OCI-LY3 (cell line): ENCODE measurements at regions not wholly inside any gene's neighbourhood (a gene's known extent, or its start where the extent isn't known, plus 50 kb on each side); places are given as distances from the start of the nearest gene placed in this dataset.

ENCODE experiments used
- EZH2phosphoT487 ChIP-seq: fragments of 200-600 bp; shearing (Covaris generic); IDR thresholded peaks from 2 replicates; pipeline ENCODE4 v1.6.1; 2018; ENCODE audit warnings: antibody characterized with exemption, mixed run types, low read depth
- TF ChIP-seq, protein P1 (sequence below): fragments of 200-600, 300-600 bp; sonication (generic); IDR thresholded peaks from 2 replicates; pipeline ENCODE4 v1.5.1; 2014; ENCODE audit warnings: antibody characterized with exemption, low read length, low read depth

DNA sequence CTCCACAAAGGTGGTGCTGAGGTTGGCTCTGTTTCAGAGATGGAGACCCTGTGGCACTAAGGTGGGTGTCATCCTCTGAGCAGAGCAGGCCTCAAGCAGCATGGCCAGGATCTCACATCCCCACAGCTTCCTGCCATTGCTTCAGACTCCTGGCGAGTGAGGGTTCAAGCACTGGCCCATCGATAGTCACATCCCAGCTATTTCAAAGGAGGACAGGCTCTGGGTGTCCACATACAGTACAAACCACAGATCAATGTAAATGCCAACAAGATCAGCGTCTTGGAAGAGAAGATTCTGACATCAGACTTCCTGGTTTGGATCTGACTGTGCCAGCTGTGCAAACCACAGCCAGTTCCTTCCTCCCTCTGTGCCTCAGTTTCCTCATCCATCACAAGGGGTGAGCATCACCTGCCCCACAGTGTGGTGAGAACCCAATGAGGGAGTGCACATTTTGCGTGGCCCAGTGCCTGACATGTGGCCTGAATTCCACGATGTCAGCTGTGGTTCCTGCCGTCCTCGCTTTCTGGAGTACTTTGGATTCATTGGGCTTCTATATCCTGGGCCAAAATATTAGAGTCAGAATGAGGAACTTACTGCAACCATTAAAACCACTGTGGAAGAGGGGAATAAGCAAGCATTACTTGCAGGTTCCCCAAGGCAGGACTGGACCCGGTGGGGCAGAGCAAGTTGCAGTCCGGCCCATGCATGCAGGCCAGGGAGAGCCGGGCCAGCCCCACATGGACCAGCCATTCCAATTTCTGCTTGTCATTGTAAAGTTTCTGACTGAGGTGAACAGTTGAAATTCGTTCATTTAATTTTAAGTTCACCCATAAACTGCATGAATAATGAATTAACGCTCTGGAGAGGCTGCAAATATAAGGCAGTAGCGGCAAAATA lies 236.0 kb downstream of the TTLL2 start:
- TF ChIP-seq, protein P1, sequence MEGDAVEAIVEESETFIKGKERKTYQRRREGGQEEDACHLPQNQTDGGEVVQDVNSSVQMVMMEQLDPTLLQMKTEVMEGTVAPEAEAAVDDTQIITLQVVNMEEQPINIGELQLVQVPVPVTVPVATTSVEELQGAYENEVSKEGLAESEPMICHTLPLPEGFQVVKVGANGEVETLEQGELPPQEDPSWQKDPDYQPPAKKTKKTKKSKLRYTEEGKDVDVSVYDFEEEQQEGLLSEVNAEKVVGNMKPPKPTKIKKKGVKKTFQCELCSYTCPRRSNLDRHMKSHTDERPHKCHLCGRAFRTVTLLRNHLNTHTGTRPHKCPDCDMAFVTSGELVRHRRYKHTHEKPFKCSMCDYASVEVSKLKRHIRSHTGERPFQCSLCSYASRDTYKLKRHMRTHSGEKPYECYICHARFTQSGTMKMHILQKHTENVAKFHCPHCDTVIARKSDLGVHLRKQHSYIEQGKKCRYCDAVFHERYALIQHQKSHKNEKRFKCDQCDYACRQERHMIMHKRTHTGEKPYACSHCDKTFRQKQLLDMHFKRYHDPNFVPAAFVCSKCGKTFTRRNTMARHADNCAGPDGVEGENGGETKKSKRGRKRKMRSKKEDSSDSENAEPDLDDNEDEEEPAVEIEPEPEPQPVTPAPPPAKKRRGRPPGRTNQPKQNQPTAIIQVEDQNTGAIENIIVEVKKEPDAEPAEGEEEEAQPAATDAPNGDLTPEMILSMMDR: no peak
- no peak for TF ChIP-seq EZH2phosphoT487
